ENCODE measurements at regions not wholly inside any gene's neighbourhood (a gene's known extent, or its start where the extent isn't known, plus 50 kb on each side); places are given as distances from the start of the nearest gene placed in this dataset.

DNA sequence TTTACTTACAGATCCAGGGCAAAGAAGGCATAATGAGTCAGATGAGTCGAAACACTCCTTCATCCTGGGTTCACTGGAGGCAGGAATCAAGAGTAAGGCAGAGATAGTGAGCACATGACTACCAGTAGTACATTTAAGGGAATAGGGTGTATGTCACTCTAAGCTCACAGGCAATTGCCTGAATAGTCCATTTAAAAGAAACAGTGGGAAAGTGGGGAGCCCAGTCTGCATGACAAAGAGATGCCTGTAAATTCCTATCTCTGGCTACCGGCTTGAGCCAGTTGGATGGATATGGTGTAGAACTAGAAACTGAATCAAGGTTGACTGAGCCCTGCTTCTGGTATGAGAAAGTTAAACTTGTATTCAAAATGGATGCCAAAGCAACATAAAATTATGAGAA lies 861.5 kb upstream of the ZWINT start:
- Histone ChIP-seq H3K9me2 (ENCODE audit: insufficient read depth, low read length) (no peaks in the 10 kb centered on the region), H2AFZ (ENCODE audit: low read length) (no peak overlapping the region), H3K4me3 (ENCODE audit: low read depth, low read length, poor library complexity, severe bottlenecking) (no peak overlapping the region), H3K4me2 (ENCODE audit: low read length) (no peak overlapping the region), H3K27ac (ENCODE audit: low read depth, low read length, poor library complexity, severe bottlenecking) (no peak overlapping the region), H4K20me1 (ENCODE audit: insufficient read depth, low read length) (no peaks in the 10 kb centered on the region), H3K79me2 (ENCODE audit: insufficient read depth, low read depth, low read length) (no peaks in the 10 kb centered on the region), H3K4me1 (ENCODE audit: insufficient read depth, low read length, poor library complexity, severe bottlenecking) (no peaks in the 10 kb centered on the region), H3K36me3 (ENCODE audit: insufficient read depth, low read length) (no peaks in the 10 kb centered on the region), H3K9me3 (ENCODE audit: low read length) (no peaks in the 10 kb centered on the region)
- DNase-seq (ENCODE audit: low spot score): no peak
- POLR2A ChIA-PET: no interaction called here
- TF ChIP-seq, protein P1, sequence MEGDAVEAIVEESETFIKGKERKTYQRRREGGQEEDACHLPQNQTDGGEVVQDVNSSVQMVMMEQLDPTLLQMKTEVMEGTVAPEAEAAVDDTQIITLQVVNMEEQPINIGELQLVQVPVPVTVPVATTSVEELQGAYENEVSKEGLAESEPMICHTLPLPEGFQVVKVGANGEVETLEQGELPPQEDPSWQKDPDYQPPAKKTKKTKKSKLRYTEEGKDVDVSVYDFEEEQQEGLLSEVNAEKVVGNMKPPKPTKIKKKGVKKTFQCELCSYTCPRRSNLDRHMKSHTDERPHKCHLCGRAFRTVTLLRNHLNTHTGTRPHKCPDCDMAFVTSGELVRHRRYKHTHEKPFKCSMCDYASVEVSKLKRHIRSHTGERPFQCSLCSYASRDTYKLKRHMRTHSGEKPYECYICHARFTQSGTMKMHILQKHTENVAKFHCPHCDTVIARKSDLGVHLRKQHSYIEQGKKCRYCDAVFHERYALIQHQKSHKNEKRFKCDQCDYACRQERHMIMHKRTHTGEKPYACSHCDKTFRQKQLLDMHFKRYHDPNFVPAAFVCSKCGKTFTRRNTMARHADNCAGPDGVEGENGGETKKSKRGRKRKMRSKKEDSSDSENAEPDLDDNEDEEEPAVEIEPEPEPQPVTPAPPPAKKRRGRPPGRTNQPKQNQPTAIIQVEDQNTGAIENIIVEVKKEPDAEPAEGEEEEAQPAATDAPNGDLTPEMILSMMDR (conservative IDR thresholded peaks at IDR 0.05; ENCODE audit: low read length): no peak
- TF ChIP-seq EZH2phosphoT487 (IDR thresholded peaks at IDR 0.05; ENCODE audit: borderline replicate concordance, low read depth, low read length): no peak
- intact Hi-C loops (cut with micrococcal nuclease; ENCODE audit: unreplicated experiment): no loop called here
- CTCF ChIA-PET (ENCODE audit: unreplicated experiment): no interaction called here
- no TSS peak for BruUV-seq (replicated peaks)

DNA sequence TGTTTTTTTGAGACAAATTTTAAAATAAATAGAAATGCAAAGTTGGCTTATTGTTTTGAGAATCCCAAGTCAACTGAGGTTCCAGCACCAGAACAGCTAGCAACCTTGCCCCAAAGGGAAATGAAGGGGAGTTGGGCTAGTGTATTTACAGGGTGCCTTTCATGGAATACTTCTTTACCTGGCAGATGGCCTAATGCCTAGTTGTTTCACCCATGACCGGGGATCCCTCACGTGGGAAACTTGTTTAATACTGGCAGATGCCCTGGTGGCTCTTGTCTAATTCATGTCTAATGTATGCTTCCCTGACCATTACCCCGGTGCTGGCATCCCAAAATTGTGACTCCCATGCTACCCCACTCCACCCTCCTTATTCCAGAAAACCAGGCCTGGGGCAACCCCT lies 861.1 kb upstream of the ZWINT start:
- DNase-seq (ENCODE audit: low spot score): no peak
- H2AFZ ChIP-seq (ENCODE audit: low read length): no peak overlapping the region
- H3K36me3 ChIP-seq (ENCODE audit: insufficient read depth, low read length): no peaks in the 10 kb centered on the region
- no peak overlapping the region for H3K4me2 ChIP-seq (ENCODE audit: low read length)
- no peak overlapping the region for H3K4me3 ChIP-seq (ENCODE audit: low read depth, low read length, poor library complexity, severe bottlenecking)
- intact Hi-C loops (cut with micrococcal nuclease; ENCODE audit: unreplicated experiment): no loop called here
- ChIA-PET POLR2A (interaction anchor here (0.7 kb wide), 1 partner anchor 13 kb away, joined by 3 read pairs; no protein-coding TSS in a partner anchor), CTCF (ENCODE audit: unreplicated experiment) (no interaction called here)
- H4K20me1 ChIP-seq (ENCODE audit: insufficient read depth, low read length): no peaks in the 10 kb centered on the region
- H3K27ac ChIP-seq (ENCODE audit: low read depth, low read length, poor library complexity, severe bottlenecking): no peak overlapping the region
- TF ChIP-seq, protein P1 (conservative IDR thresholded peaks at IDR 0.05; ENCODE audit: low read length): no peak
- TF ChIP-seq EZH2phosphoT487 (IDR thresholded peaks at IDR 0.05; ENCODE audit: borderline replicate concordance, low read depth, low read length): no peak
- BruUV-seq (replicated peaks): no TSS peak
- H3K79me2 ChIP-seq (ENCODE audit: insufficient read depth, low read depth, low read length): no peaks in the 10 kb centered on the region
- no peaks in the 10 kb centered on the region for H3K9me3 ChIP-seq (ENCODE audit: low read length)
- H3K4me1 ChIP-seq (ENCODE audit: insufficient read depth, low read length, poor library complexity, severe bottlenecking): no peaks in the 10 kb centered on the region
- no peaks in the 10 kb centered on the region for H3K9me2 ChIP-seq (ENCODE audit: insufficient read depth, low read length)

DNA sequence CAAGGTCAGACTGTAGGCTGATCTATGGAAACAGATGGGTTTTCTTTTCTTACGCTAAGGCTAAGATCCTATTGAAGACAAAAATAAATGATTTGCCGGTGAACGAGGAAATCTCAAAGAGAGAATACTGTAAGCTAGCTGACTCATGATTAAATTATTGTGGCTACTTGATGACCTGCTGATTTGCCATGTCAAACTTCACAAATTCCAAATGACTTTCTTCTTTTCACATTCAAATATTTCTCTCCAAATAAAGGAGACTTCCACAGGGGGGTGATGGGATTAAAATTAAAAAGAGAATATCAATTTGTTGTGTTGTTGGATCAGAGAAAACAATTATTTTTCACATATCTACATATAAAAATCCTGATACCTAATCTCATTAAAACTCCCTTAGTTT lies 860.6 kb upstream of the ZWINT start:
- no peak for DNase-seq (ENCODE audit: low spot score)
- Histone ChIP-seq H3K4me2 (ENCODE audit: low read length) (no peak overlapping the region), H2AFZ (ENCODE audit: low read length) (no peak overlapping the region), H3K4me1 (ENCODE audit: insufficient read depth, low read length, poor library complexity, severe bottlenecking) (no peaks in the 10 kb centered on the region), H3K27ac (ENCODE audit: low read depth, low read length, poor library complexity, severe bottlenecking) (no peak overlapping the region), H3K79me2 (ENCODE audit: insufficient read depth, low read depth, low read length) (no peaks in the 10 kb centered on the region), H3K36me3 (ENCODE audit: insufficient read depth, low read length) (no peaks in the 10 kb centered on the region), H3K4me3 (ENCODE audit: low read depth, low read length, poor library complexity, severe bottlenecking) (no peak overlapping the region), H3K9me2 (ENCODE audit: insufficient read depth, low read length) (no peaks in the 10 kb centered on the region), H3K9me3 (ENCODE audit: low read length) (no peaks in the 10 kb centered on the region), H4K20me1 (ENCODE audit: insufficient read depth, low read length) (no peaks in the 10 kb centered on the region)
- TF ChIP-seq, protein P1 (conservative IDR thresholded peaks at IDR 0.05; ENCODE audit: low read length): no peak
- TF ChIP-seq EZH2phosphoT487 (IDR thresholded peaks at IDR 0.05; ENCODE audit: borderline replicate concordance, low read depth, low read length): no peak
- ChIA-PET CTCF (ENCODE audit: unreplicated experiment) (no interaction called here), POLR2A (interaction anchor here (0.7 kb wide), 1 partner anchor 13 kb away, joined by 3 read pairs; no protein-coding TSS in a partner anchor)
- intact Hi-C loops (cut with micrococcal nuclease; ENCODE audit: unreplicated experiment): no loop called here
- no TSS peak for BruUV-seq (replicated peaks)
